ENCODE measurements at regions not wholly inside any gene's neighbourhood (a gene's known extent, or its start where the extent isn't known, plus 50 kb on each side); places are given as distances from the start of the nearest gene placed in this dataset.

DNA sequence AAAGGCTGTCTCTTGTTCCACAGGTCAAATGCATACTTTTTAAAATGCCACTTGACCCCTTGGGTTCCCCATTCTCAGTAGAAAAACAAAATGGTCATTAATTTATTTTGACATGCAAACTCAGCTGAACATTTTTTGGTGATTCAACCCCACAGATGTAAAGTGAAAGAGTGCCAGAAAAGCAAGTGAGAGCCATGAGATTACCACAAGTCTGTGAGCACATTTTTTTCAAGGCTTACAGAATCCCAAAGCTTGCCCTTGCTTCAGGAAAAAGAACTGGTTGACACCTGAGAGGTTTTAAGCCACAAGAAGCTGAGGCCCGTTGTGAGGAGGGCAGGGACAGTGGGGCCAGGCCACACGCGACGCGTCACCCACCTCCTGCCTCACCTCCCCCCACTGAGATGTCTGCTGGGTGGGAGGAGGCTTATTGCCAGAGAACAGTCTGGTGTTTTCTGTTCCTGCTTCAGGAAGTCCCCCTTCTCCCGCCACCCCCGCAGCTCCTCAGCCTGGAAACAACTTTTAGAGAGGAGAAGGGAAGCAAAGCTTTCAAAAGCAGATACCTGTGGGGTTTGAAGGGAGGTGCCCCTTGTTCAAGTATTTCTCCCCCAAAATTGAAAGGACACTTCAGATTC lies 70.4 kb upstream of the CYP1B1 start:
- Histone ChIP-seq H3K4me1 (ENCODE audit: control insufficient read depth, insufficient read depth, low read length) (peaks cover 9% of the 10 kb centered on the region), H3K4me3 (ENCODE audit: low read length) (no peak overlapping the region), H3K27ac (ENCODE audit: low read length) (no peak overlapping the region), H3K36me3 (ENCODE audit: control insufficient read depth, insufficient read depth, low read length) (no peaks in the 10 kb centered on the region), H3K9me3 (ENCODE audit: control insufficient read depth, insufficient read depth, low read length) (no peaks in the 10 kb centered on the region), H3K27me3 (ENCODE audit: control insufficient read depth, insufficient read depth, low read length) (no peaks in the 10 kb centered on the region)
- H3K27ac Mint-ChIP-seq: no peak overlapping the region
- peaks cover 0 to 6% of the 10 kb centered on the region in 2 donors for H3K27me3 Mint-ChIP-seq (ENCODE audit: low read depth in 2 of 2)
- no peak overlapping the region for H3K4me3 Mint-ChIP-seq
- 0% methylated on average over 1 of the region's 7 CpGs for WGBS (ENCODE audit: insufficient coverage)
- DNase-seq (no peak), ATAC-seq (peak in 1 of 3 donors; percentile 55)
- peaks cover 0 to 6% of the 10 kb centered on the region in 2 donors for H3K4me1 Mint-ChIP-seq
- H3K36me3 Mint-ChIP-seq: no peaks in the 10 kb centered on the region
- intact Hi-C loops (cut with micrococcal nuclease): no loop called here
- no peaks in the 10 kb centered on the region for H3K9me3 Mint-ChIP-seq
- TF ChIP-seq CTCF (IDR thresholded peaks at IDR 0.05): no peak

DNA sequence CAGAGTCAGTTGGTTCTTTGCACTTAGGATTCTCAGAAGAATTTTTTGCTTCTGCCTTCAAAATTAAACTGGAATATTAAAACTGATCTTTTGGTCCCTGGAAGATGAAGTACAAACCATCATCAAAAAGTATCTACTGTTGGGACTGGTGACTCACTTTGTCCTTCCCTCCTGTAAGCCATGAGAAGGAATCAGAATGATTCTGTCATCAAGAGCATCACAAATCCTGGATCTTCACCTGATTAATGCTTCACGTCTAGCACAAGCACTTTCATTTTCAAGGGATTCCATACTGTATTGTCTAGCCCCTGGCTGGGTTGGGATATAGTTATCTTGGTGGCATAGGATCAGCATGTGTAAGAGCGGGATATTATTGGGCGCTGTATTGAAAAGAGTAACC lies 69.3 kb upstream of the CYP1B1 start:
- ATAC-seq (no peak), DNase-seq (no peak)
- H3K27me3 ChIP-seq (ENCODE audit: control insufficient read depth, insufficient read depth, low read length): no peaks in the 10 kb centered on the region
- Mint-ChIP-seq H3K36me3 (no peaks in the 10 kb centered on the region), H3K4me3 (no peak overlapping the region), H3K27ac (no peak overlapping the region), H3K27me3 (ENCODE audit: low read depth in 2 of 2) (no peaks in the 10 kb centered on the region), H3K9me3 (no peaks in the 10 kb centered on the region), H3K4me1 (peaks cover 0 to 6% of the 10 kb centered on the region in 2 donors)
- intact Hi-C loops (cut with micrococcal nuclease): no loop called here
- no peak for TF ChIP-seq CTCF (IDR thresholded peaks at IDR 0.05)
- H3K27ac ChIP-seq (ENCODE audit: low read length): no peak overlapping the region
- no peaks in the 10 kb centered on the region for H3K9me3 ChIP-seq (ENCODE audit: control insufficient read depth, insufficient read depth, low read length)
- H3K4me1 ChIP-seq (ENCODE audit: control insufficient read depth, insufficient read depth, low read length): peaks cover 9% of the 10 kb centered on the region
- H3K4me3 ChIP-seq (ENCODE audit: low read length): no peak overlapping the region
- no peaks in the 10 kb centered on the region for H3K36me3 ChIP-seq (ENCODE audit: control insufficient read depth, insufficient read depth, low read length)
- WGBS (ENCODE audit: insufficient coverage): 98% methylated on average over 3 of the region's 3 CpGs

DNA sequence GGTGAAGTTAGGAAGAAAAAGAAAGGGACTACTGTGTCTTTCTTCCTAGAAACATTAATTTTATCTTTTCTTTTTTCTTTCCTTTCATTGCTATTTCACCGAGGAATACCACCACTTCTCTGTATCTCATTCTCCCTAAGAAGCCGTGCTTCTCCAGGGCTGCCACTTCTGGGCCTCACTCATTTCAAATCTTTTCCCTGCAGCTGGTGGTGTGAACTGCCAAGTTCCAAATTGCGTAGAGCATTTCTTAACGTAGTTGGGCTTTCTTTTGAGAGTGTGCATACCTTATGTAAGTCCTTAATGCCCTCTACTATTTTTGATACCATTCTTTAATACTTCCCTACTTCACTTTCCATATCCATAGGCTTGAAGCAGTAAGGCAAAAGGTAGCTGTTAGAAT lies 66.7 kb upstream of the CYP1B1 start:
- 96% methylated on average over 4 of the region's 4 CpGs for WGBS (ENCODE audit: insufficient coverage)

More for the DNA sequence above, 66.7 kb upstream of the CYP1B1 start:
- Mint-ChIP-seq H3K9me3 (no peaks in the 10 kb centered on the region), H3K27ac (no peak overlapping the region), H3K27me3 (ENCODE audit: low read depth in 2 of 2) (no peaks in the 10 kb centered on the region), H3K36me3 (no peaks in the 10 kb centered on the region), H3K4me3 (no peak overlapping the region), H3K4me1 (peaks cover 0 to 6% of the 10 kb centered on the region in 2 donors)
- Histone ChIP-seq H3K36me3 (ENCODE audit: control insufficient read depth, insufficient read depth, low read length) (no peaks in the 10 kb centered on the region), H3K27ac (ENCODE audit: low read length) (no peak overlapping the region), H3K4me1 (ENCODE audit: control insufficient read depth, insufficient read depth, low read length) (peaks cover 9% of the 10 kb centered on the region), H3K9me3 (ENCODE audit: control insufficient read depth, insufficient read depth, low read length) (no peaks in the 10 kb centered on the region), H3K4me3 (ENCODE audit: low read length) (no peak overlapping the region), H3K27me3 (ENCODE audit: control insufficient read depth, insufficient read depth, low read length) (no peaks in the 10 kb centered on the region)
- no peak for TF ChIP-seq CTCF (IDR thresholded peaks at IDR 0.05)
- intact Hi-C loops (cut with micrococcal nuclease): no loop called here
- no peak for ATAC-seq
- no peak for DNase-seq

All from natural killer cell (primary cell).